Neuronal stem cell (in vitro differentiated cells): ENCODE measurements at regions not wholly inside any gene's neighbourhood (a gene's known extent, or its start where the extent isn't known, plus 50 kb on each side); places are given as distances from the start of the nearest gene placed in this dataset.

Experiments
- DNase-seq: peaks from one replicate; pipeline ENCODE4 v3.0.0-alpha.2; 2013; ENCODE audit warnings: low spot score
- H2AFZ ChIP-seq: one replicate; pipeline ENCODE4 v1.6.1; 2013; ENCODE audit warnings: mild to moderate bottlenecking, low read length, inconsistent platforms
- H2AK5ac ChIP-seq: 2 replicates; pipeline ENCODE4 v1.6.1; 2013; ENCODE audit warnings: low read depth, mild to moderate bottlenecking, inconsistent platforms, low read length, moderate library complexity, mixed read lengths
- H2BK120ac ChIP-seq: 2 replicates; pipeline ENCODE4 v1.6.1; 2013; ENCODE audit warnings: low read depth, mild to moderate bottlenecking, inconsistent platforms, low read length, moderate library complexity, mixed read lengths
- H2BK12ac ChIP-seq: one replicate; pipeline ENCODE4 v1.6.1; 2013; ENCODE audit warnings: low read length, inconsistent platforms
- H2BK15ac ChIP-seq: 2 replicates; pipeline ENCODE4 v1.6.1; 2013; ENCODE audit warnings: mild to moderate bottlenecking, low read length, inconsistent platforms, mixed read lengths
- H2BK5ac ChIP-seq: one replicate; pipeline ENCODE4 v1.6.1; 2013; ENCODE audit warnings: inconsistent platforms, mild to moderate bottlenecking, low read length, moderate library complexity
- H3K14ac ChIP-seq: one replicate; pipeline ENCODE4 v1.6.1; 2013; ENCODE audit warnings: low read length, inconsistent platforms
- H3K18ac ChIP-seq: 2 replicates; pipeline ENCODE4 v1.6.1; 2013; ENCODE audit warnings: low read length, inconsistent platforms
- H3K23ac ChIP-seq: 2 replicates; pipeline ENCODE4 v1.6.1; 2013; ENCODE audit warnings: low read depth, mild to moderate bottlenecking, mixed read lengths, low read length, inconsistent platforms; ENCODE audit not compliant: poor library complexity
- H3K27ac ChIP-seq: replicated peaks from 3 replicates; pipeline ENCODE4 v1.5.1; 2013; ENCODE audit warnings: low read length, inconsistent platforms
- H3K27me3 ChIP-seq, 3 experiments: 2 replicates each; pipeline ENCODE4 v1.6.1; 2013; ENCODE audit warnings: low read length in 3 of 3, mild to moderate bottlenecking in 2 of 3, inconsistent platforms in 1 of 3, low read depth in 1 of 3, mixed read lengths in 1 of 3, moderate library complexity in 1 of 3; ENCODE audit not compliant: control insufficient read depth in 3 of 3, insufficient read depth in 3 of 3
- H3K36me3 ChIP-seq, 2 donors: replicated peaks in 1 of 2; 2 replicates each; pipeline ENCODE4 v1.6.1; 2013; ENCODE audit warnings: low read length in 2 of 2; ENCODE audit not compliant: control insufficient read depth in 2 of 2, insufficient read depth in 2 of 2
- H3K4ac ChIP-seq: 2 replicates; pipeline ENCODE4 v1.6.1; 2013; ENCODE audit warnings: inconsistent platforms, mild to moderate bottlenecking, low read length, moderate library complexity
- H3K4me1 ChIP-seq, 2 donors: 1 replicate in 1 of 2; 2 replicates in 1 of 2; pipeline ENCODE4 v1.6.1; 2013; ENCODE audit warnings: low read length in 2 of 2, low read depth in 1 of 2; ENCODE audit not compliant: control insufficient read depth in 2 of 2, insufficient read depth in 1 of 2
- H3K4me2 ChIP-seq: one replicate; pipeline ENCODE4 v1.6.1; 2013; ENCODE audit warnings: mild to moderate bottlenecking, low read length, inconsistent platforms; ENCODE audit not compliant: insufficient read depth, poor library complexity, severe bottlenecking
- H3K4me3 ChIP-seq, 2 donors: 2 replicates each; pipeline ENCODE4 v1.5.1; 2013; ENCODE audit warnings: low read length in 2 of 2, mild to moderate bottlenecking in 2 of 2, inconsistent platforms in 1 of 2, moderate library complexity in 1 of 2
- H3K79me1 ChIP-seq: one replicate; pipeline ENCODE4 v1.6.1; 2013; ENCODE audit warnings: low read depth, mild to moderate bottlenecking, inconsistent platforms, low read length, moderate library complexity
- H3K9ac ChIP-seq: one replicate; pipeline ENCODE4 v1.6.1; 2013; ENCODE audit warnings: mild to moderate bottlenecking, low read depth, low read length, inconsistent platforms; ENCODE audit not compliant: poor library complexity
- H3K9me3 ChIP-seq, 2 donors: replicated peaks in 1 of 2; 2 replicates each; pipeline versions ENCODE3 to v1.6.1; 2013; ENCODE audit warnings: low read length in 2 of 2, mild to moderate bottlenecking in 2 of 2, inconsistent platforms in 1 of 2, low read depth in 1 of 2, mixed read lengths in 1 of 2, moderate library complexity in 1 of 2; ENCODE audit not compliant: control insufficient read depth in 2 of 2, insufficient read depth in 1 of 2
- H4K8ac ChIP-seq: one replicate; pipeline ENCODE4 v1.6.1; 2013; ENCODE audit warnings: low read depth, mild to moderate bottlenecking, inconsistent platforms, low read length, moderate library complexity
- H4K91ac ChIP-seq: one replicate; pipeline ENCODE4 v1.6.1; 2013; ENCODE audit warnings: low read length, low read depth, mild to moderate bottlenecking, inconsistent platforms; ENCODE audit not compliant: poor library complexity
- WGBS, 2 donors: extraction: QIAGEN DNeasy Blood & Tissue Kit; methylation state at CpG; one replicate each; pipeline ENCODE4 v1.1.7; 2013; ENCODE audit warnings: missing lambda C conversion rate in 2 of 2, mixed read lengths in 1 of 2; ENCODE audit not compliant: insufficient read length in 2 of 2, insufficient replicate concordance in 1 of 2; ENCODE audit errors: extremely low coverage in 2 of 2; 5-methylcytosine and 5-hydroxymethylcytosine counted together

DNA sequence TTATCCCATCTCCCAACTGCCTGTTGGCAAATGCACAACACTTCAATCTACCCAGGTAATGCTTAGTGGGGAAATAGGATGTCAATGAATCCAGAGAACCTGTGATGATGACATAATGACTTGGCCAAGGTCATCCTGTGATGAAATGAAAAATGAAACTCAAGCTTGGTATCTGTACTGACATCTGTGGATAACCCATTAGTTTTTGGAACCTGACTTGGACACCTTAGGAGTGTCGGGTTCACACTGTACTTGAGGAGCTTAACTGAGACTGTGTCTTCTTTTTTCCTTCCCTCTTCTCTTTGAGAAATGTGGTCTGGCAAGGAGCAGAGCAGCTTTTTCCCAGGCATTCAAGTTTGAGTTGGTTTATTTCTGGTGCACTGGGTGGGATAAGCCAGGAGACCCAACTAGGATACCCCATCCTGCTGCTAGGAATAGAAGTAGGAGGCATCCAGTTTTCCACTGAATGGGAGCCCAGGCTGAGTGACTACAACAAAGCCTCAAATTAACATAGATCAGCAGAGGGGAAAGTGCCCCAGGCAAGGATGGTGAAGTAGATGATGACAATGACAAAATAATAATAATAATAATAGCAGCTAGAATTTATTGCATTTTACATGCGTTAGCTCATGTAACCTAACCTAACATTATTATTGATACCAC, 72.1 kb downstream of the ADRB2 start:
- Histone ChIP-seq H2BK5ac (no peak overlapping the region), H3K4me3 (no peak overlapping the region), H3K4me2 (no peak overlapping the region), H3K36me3 (no peaks in the 10 kb centered on the region), H2BK15ac (no peak overlapping the region), H2AK5ac (no peak overlapping the region), H3K27me3 (no peaks in the 10 kb centered on the region), H4K91ac (no peak overlapping the region), H3K4ac (no peak overlapping the region), H2BK120ac (no peak overlapping the region), H3K14ac (no peak overlapping the region), H3K79me1 (no peaks in the 10 kb centered on the region), H4K8ac (no peak overlapping the region), H2AFZ (no peak overlapping the region), H3K4me1 (no peaks in the 10 kb centered on the region), H3K27ac (no peak overlapping the region), H2BK12ac (no peak overlapping the region), H3K9ac (no peak overlapping the region), H3K23ac (no peak overlapping the region), H3K9me3 (no peaks in the 10 kb centered on the region), H3K18ac (no peak overlapping the region)
- no CpG with 5 or more reads among the region's 2 CpGs for WGBS, 2 donors
- no peak for DNase-seq

DNA sequence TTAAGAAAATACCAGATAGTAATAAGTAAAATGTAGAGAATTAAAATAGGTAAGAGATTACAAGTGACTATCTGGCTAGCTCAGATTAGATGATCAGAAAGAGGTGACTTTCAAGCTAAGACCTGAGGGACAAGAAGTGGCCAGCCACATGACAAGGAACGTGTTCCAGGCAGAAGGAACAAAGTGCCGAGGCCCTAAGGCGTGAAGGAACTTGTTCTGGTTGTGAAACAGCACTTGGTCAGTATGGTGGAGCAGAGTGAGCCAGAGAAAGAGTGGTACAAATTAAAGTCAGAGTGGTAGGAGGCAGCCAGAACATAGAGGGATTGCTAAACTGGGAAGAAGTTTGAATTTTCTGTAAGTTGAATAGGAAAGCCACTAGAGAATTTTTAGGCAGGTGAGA, 73.6 kb downstream of the ADRB2 start:
- DNase-seq, result no peak
- Histone ChIP-seq H4K8ac (no peak overlapping the region), H2BK5ac (no peak overlapping the region), H3K18ac (no peak overlapping the region), H3K27me3 (no peaks in the 10 kb centered on the region), H2BK120ac (no peak overlapping the region), H4K91ac (no peak overlapping the region), H3K27ac (no peak overlapping the region), H2AFZ (no peak overlapping the region), H3K4me1 (no peaks in the 10 kb centered on the region), H3K36me3 (no peaks in the 10 kb centered on the region), H3K9ac (no peak overlapping the region), H3K23ac (no peak overlapping the region), H3K4me3 (no peak overlapping the region), H2AK5ac (no peak overlapping the region), H2BK15ac (no peak overlapping the region), H2BK12ac (no peak overlapping the region), H3K4ac (no peak overlapping the region), H3K4me2 (no peak overlapping the region), H3K14ac (no peak overlapping the region), H3K79me1 (no peaks in the 10 kb centered on the region), H3K9me3 (no peaks in the 10 kb centered on the region)
- no CpG with 5 or more reads among the region's 3 CpGs for WGBS, 2 donors

DNA sequence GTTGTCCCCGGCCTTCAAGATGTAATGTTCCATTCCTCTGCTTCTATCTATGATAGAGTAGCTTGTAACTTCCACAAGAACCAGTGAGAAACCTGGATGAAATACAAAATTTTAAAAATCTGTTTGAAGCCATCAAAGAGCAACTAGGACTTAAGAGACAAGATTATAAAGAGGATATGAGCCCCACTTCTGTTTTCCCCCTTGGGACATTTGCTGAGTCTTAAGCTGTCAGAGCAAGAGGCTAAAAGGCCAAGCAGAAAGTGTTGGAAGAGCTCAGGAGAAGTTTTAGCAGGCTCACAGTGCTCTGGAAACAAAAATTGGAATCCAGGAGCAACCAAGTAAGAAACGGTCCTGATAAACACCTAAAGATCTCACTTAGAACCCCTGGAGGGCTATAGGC, 76.1 kb downstream of the ADRB2 start:
- H3K9me3 ChIP-seq, result no peaks in the 10 kb centered on the region
- no peak overlapping the region for H3K23ac ChIP-seq
- no peaks in the 10 kb centered on the region for H3K36me3 ChIP-seq
- no peak overlapping the region for H2BK5ac ChIP-seq
- no peak overlapping the region for H3K4ac ChIP-seq
- no peak overlapping the region for H3K14ac ChIP-seq
- H3K4me1 ChIP-seq, result no peaks in the 10 kb centered on the region
- H4K8ac ChIP-seq, result no peak overlapping the region
- no peak overlapping the region for H4K91ac ChIP-seq
- no CpG with 5 or more reads among the region's 2 CpGs for WGBS, 2 donors
- no peak overlapping the region for H3K27ac ChIP-seq
- H3K27me3 ChIP-seq, result no peaks in the 10 kb centered on the region
- no peak overlapping the region for H2BK15ac ChIP-seq
- no peak overlapping the region for H2BK120ac ChIP-seq
- no peak overlapping the region for H2AFZ ChIP-seq
- no peak overlapping the region for H3K4me3 ChIP-seq
- no peak overlapping the region for H2AK5ac ChIP-seq
- H3K4me2 ChIP-seq, result no peak overlapping the region
- no peak overlapping the region for H3K18ac ChIP-seq
- H3K9ac ChIP-seq, result no peak overlapping the region
- no peak for DNase-seq
- no peaks in the 10 kb centered on the region for H3K79me1 ChIP-seq
- H2BK12ac ChIP-seq, result no peak overlapping the region

DNA sequence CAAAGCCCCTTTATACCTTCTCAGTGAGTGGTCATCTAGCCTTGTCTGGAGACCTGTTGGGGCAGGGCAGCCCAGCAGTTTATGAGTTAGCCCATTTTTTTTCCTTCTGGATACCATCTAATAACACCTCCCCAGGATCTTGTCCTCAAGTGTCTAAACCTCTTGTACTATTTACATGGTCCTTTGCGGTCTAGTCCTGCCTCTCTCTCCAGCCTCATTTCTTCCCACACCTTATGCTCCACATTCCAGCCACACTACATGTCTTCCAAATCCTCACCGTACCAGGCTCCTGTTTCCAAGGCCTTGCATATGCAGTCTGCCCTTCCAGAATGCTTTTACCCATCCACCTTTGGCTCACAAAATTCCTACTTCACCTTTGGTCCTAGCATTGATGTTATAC, 77.2 kb downstream of the ADRB2 start:
- H2BK5ac ChIP-seq, result no peak overlapping the region
- H3K18ac ChIP-seq, result no peak overlapping the region
- H2BK12ac ChIP-seq, result no peak overlapping the region
- no peak overlapping the region for H3K4me2 ChIP-seq
- H3K4me3 ChIP-seq, result no peak overlapping the region
- H2AK5ac ChIP-seq, result no peak overlapping the region
- H2AFZ ChIP-seq, result no peak overlapping the region
- no peaks in the 10 kb centered on the region for H3K9me3 ChIP-seq
- no peak overlapping the region for H3K4ac ChIP-seq
- no CpG with 5 or more reads among the region's 2 CpGs for WGBS, 2 donors
- H3K14ac ChIP-seq, result no peak overlapping the region
- H3K36me3 ChIP-seq, result no peaks in the 10 kb centered on the region
- no peaks in the 10 kb centered on the region for H3K27me3 ChIP-seq
- no peak overlapping the region for H4K8ac ChIP-seq
- no peaks in the 10 kb centered on the region for H3K79me1 ChIP-seq
- no peak overlapping the region for H4K91ac ChIP-seq
- no peak overlapping the region for H3K27ac ChIP-seq
- H3K4me1 ChIP-seq, result no peaks in the 10 kb centered on the region
- H3K23ac ChIP-seq, result no peak overlapping the region
- H3K9ac ChIP-seq, result no peak overlapping the region
- no peak overlapping the region for H2BK15ac ChIP-seq
- DNase-seq, result no peak
- H2BK120ac ChIP-seq, result no peak overlapping the region
